Left lung (tissue), 4 donors: ENCODE measurements at regions not wholly inside any gene's neighbourhood (a gene's known extent, or its start where the extent isn't known, plus 50 kb on each side); places are given as distances from the start of the nearest gene placed in this dataset.

Experiments
- ATAC-seq: fragments of 200-7000 bp; cut with Tn5 transposase; one replicate; pipeline ENCODE4 v1.9.1; 2020; ENCODE audit warnings: moderate library complexity
- DNase-seq, 4 donors: peaks; one replicate each; pipeline ENCODE4 v3.0.0-alpha.2; 2013 to 2020
- H3K27ac ChIP-seq, 2 donors: fragments of 200-600 bp; sonication (generic) in 1 of 2; one replicate each; pipeline versions ENCODE4 v1.5.0 to v1.8.0; 2020 to 2021
- H3K27me3 ChIP-seq, 2 donors: fragments of 200-600 bp; sonication (generic) in 1 of 2; one replicate each; pipeline versions ENCODE4 v1.5.0 to v1.8.0; 2020 to 2021
- H3K36me3 ChIP-seq, 2 donors: fragments of 200-600 bp; sonication (generic) in 1 of 2; one replicate each; pipeline versions ENCODE4 v1.5.0 to v1.8.0; 2020 to 2021
- H3K4me1 ChIP-seq, 2 donors: fragments of 200-600 bp; one replicate each; pipeline ENCODE4 v1.8.0; 2021
- H3K4me3 ChIP-seq, 2 donors: fragments of 200-600 bp; sonication (generic) in 1 of 2; one replicate each; pipeline versions ENCODE4 v1.5.0 to v1.8.0; 2020 to 2021; ENCODE audit warnings: mild to moderate bottlenecking in 1 of 2
- H3K9me3 ChIP-seq, 2 donors: fragments of 200-600 bp; sonication (generic) in 1 of 2; one replicate each; pipeline versions ENCODE4 v1.5.0 to v1.8.0; 2020 to 2021
- intact Hi-C, 2 donors: fragments of 100-400 bp; cut with DNase I; formaldehyde crosslinking; loops; one replicate each; pipeline versions ENCODE4 v1.11.2 to v1.14.2; 2022
- TF ChIP-seq, protein P1 (sequence below), 2 donors: fragments of 200-600 bp; sonication (generic) in 1 of 2; IDR thresholded peaks; one replicate each; pipeline versions ENCODE4 v1.5.0 to v1.8.0; 2021; ENCODE audit warnings: antibody characterized with exemption in 2 of 2
- donor health status: DM: no; HTN: yes; CAD: no.
- donor health status: DM: no; HTN: no; CAD: no.

DNA sequence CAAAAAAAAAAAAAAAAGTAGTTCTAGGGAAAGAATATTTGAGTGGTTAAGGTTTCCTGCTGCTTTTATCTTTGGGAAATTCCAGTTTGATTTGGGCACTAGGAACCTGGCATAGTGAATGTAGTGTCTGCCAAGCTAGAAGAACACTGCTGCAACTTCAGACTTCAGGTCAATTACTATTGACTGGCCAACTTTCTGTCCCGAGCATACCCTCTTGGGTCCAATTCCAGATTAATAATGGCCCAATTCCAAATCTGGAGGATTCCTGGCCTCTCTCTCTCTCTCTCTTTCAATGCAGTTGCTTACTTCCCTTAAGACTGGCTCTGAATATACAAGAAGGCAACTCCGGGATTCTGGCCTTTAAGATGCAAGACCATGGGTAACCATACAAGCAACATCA lies 74.9 kb downstream of the ANKEF1 start:
- H3K27ac ChIP-seq: no peak overlapping the region
- H3K36me3 ChIP-seq: no peaks in the 10 kb centered on the region
- TF ChIP-seq, protein P1, sequence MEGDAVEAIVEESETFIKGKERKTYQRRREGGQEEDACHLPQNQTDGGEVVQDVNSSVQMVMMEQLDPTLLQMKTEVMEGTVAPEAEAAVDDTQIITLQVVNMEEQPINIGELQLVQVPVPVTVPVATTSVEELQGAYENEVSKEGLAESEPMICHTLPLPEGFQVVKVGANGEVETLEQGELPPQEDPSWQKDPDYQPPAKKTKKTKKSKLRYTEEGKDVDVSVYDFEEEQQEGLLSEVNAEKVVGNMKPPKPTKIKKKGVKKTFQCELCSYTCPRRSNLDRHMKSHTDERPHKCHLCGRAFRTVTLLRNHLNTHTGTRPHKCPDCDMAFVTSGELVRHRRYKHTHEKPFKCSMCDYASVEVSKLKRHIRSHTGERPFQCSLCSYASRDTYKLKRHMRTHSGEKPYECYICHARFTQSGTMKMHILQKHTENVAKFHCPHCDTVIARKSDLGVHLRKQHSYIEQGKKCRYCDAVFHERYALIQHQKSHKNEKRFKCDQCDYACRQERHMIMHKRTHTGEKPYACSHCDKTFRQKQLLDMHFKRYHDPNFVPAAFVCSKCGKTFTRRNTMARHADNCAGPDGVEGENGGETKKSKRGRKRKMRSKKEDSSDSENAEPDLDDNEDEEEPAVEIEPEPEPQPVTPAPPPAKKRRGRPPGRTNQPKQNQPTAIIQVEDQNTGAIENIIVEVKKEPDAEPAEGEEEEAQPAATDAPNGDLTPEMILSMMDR (IDR thresholded peaks at IDR 0.05): no peak
- H3K27me3 ChIP-seq: no peaks in the 10 kb centered on the region
- H3K4me3 ChIP-seq: no peak overlapping the region
- no peak for ATAC-seq
- intact Hi-C loops: no loop called here
- H3K9me3 ChIP-seq: peaks cover 0 to 8% of the 10 kb centered on the region in 2 donors
- H3K4me1 ChIP-seq: no peaks in the 10 kb centered on the region
- no peak for DNase-seq

DNA sequence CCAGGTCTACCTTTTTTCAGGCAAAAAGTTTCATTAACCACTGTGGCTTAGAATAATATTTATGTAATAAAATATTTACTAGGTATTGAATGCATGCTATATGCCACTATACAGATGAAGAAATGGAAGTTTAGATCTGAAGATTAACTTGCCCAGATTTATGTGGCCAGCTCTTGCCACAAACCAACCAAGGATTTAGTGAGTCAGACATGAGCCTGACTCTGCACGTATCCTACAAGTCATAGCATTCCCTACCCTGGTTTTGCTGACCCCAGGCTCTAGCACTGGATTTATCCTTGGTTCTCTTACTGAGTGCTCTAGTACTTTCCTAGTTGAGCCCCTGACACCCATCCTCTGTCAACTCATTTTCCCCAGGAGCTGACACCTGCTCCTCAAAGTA lies 75.4 kb downstream of the ANKEF1 start:
- Histone ChIP-seq H3K4me1 (no peaks in the 10 kb centered on the region), H3K4me3 (no peak overlapping the region), H3K27me3 (no peaks in the 10 kb centered on the region), H3K36me3 (no peaks in the 10 kb centered on the region), H3K27ac (no peak overlapping the region), H3K9me3 (peaks cover 0 to 8% of the 10 kb centered on the region in 2 donors)
- no peak for ATAC-seq
- intact Hi-C loops: no loop called here
- no peak for DNase-seq
- TF ChIP-seq, protein P1 (IDR thresholded peaks at IDR 0.05): no peak

DNA sequence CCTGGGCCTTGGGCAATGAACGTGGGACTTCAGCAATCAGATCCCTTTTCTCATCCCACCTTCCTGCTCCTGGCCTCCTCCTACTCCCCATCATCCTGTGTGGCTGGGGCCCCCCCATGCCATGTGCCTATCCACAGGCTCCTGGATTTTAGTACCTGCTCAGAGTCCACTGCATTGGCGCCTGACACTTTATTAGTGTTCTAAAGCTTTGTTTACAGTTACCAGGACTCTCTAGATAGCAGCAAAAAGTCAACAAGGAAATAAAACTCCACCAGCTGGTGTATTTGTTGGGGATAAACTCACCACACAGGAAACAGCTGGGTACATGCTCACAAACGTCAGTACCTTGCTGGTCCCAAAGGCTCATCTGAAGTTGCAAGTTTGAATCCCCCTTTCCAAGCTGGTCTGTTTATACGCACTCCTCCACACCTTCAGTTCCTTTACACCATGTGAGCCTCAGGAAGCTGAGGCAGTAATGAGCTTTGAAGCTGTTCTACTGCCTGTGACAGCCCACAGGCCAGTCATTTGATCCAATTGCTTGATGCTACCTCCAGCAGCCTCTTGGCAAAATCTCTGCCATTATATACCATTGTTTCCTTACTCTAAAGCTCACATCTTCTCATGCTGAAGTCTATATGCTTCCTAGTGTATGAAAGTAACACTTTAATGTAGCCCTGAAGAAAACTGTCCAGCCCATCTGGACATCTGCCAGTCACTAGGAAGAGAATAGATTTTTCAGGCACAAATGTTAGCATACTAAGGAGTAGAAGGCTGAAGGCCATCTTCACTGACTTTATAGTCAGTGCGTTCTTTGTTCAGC lies 76.6 kb downstream of the ANKEF1 start:
- TF ChIP-seq, protein P1 (IDR thresholded peaks at IDR 0.05): no peak
- Histone ChIP-seq H3K4me1 (no peaks in the 10 kb centered on the region), H3K27ac (no peak overlapping the region), H3K4me3 (no peak overlapping the region), H3K9me3 (peaks cover 0 to 8% of the 10 kb centered on the region in 2 donors), H3K27me3 (no peaks in the 10 kb centered on the region), H3K36me3 (no peaks in the 10 kb centered on the region)
- DNase-seq: no peak
- intact Hi-C loops: no loop called here
- ATAC-seq: no peak

DNA sequence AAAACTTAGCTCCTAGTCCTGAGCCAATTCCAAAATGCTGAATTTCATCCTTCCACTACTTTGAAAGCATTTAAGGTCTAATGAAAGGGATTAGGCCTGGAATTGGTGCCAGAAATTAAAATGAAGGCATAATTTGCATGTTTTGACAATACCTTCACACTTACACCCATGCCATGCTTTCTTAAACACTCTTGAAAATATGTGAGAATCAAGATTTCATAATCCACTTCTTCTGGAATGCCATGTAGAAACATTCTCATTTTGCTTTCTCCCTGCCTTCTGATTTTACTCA lies 77.1 kb downstream of the ANKEF1 start:
- H3K9me3 ChIP-seq: peaks cover 0 to 4% of the 10 kb centered on the region in 2 donors
- intact Hi-C loops: no loop called here
- H3K4me1 ChIP-seq: no peaks in the 10 kb centered on the region
- DNase-seq (no peak), ATAC-seq (no peak)
- no peaks in the 10 kb centered on the region for H3K36me3 ChIP-seq
- H3K27me3 ChIP-seq: no peaks in the 10 kb centered on the region
- no peak overlapping the region for H3K4me3 ChIP-seq
- H3K27ac ChIP-seq: no peak overlapping the region
- TF ChIP-seq, protein P1 (IDR thresholded peaks at IDR 0.05): no peak

DNA sequence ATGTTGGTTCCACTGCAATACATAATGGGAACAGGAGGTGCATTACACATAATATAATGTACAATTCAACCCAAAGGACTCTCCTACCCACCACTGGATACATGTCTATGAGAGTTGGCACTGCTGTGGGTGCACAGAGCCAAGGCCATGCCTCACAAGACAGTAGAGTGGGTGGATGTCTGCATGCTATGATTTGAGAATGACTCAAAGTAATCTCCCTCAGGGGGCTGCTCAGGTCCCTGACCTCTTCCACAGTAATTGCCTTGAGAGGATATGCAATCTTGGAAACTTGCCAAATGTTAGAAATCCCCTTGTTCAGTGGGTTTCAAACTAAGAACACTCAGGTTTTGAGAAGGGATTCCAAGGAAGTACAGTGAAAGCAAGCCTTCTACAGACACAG lies 79.0 kb downstream of the ANKEF1 start:
- TF ChIP-seq, protein P1 (IDR thresholded peaks at IDR 0.05): no peak
- ATAC-seq: no peak

More for the DNA sequence above, 79.0 kb downstream of the ANKEF1 start:
- DNase-seq: no peak
- H3K9me3 ChIP-seq: no peaks in the 10 kb centered on the region
- intact Hi-C loops: no loop called here
- no peak overlapping the region for H3K4me3 ChIP-seq
- H3K36me3 ChIP-seq: no peaks in the 10 kb centered on the region
- H3K4me1 ChIP-seq: no peaks in the 10 kb centered on the region
- no peak overlapping the region for H3K27ac ChIP-seq
- no peaks in the 10 kb centered on the region for H3K27me3 ChIP-seq
